GM18498 (cell line): ENCODE measurements at regions not wholly inside any gene's neighbourhood (a gene's known extent, or its start where the extent isn't known, plus 50 kb on each side); places are given as distances from the start of the nearest gene placed in this dataset.
A peak's percentile ranks its signal among the peaks of the same experiment; 100 is the strongest.

Source experiments
- ATAC-seq: cut with Tn5 transposase; IDR thresholded peaks from one replicate; pipeline ENCODE4 v1.9.1; 2021; ENCODE audit warnings: mild to moderate bottlenecking, moderate library complexity; ENCODE audit not compliant: unreplicated experiment

- ATAC-seq: no peak
Measured at GRCh38 chr13:91277013-91277676, 70.3 kb upstream of the MIR17HG start.

DNA sequence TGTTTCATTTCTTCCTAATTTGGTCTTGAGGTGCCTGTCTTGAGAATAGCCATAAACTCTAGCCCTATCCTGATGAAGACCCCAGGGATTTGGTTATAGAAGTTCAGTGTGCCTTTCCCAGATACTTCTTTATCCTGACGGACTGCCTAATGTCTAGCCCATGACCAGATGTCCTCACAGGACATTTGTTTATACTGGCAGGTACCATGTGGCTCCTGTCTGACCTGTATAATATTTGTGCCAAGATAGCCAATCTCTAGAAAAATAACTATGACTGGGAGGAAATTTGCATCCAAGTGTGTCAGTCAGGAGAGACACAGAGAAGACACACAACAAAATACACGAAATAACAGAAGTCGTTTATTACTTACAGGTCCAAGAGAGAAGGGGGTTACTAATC, 69.2 kb upstream of the MIR17HG start:
- no peak for ATAC-seq

DNA sequence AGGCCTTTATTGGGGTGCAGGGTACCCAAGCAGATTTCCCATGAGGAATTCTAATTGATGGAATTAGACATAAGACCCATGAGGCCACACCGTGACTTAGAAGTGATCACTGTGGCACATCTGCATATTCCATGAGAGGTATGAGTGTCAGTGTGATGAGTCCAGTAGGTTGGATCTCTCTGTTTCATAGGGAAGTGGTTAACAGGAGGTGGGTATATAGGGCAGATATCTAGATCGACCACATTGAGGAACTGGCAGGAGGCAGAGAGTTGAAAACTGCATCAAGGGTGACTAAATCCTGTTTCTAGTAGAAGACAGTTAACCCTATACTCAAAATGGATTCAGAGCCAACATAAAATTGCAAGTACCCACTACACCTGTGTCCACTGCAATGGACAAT, 68.6 kb upstream of the MIR17HG start:
- peak; percentile 64 for ATAC-seq

GRCh38 chr13:91280801-91281200, 66.7 kb upstream of the MIR17HG start:
- ATAC-seq: no peak

GRCh38 chr13:91284335-91284734, 63.2 kb upstream of the MIR17HG start:
- ATAC-seq: no peak

DNA sequence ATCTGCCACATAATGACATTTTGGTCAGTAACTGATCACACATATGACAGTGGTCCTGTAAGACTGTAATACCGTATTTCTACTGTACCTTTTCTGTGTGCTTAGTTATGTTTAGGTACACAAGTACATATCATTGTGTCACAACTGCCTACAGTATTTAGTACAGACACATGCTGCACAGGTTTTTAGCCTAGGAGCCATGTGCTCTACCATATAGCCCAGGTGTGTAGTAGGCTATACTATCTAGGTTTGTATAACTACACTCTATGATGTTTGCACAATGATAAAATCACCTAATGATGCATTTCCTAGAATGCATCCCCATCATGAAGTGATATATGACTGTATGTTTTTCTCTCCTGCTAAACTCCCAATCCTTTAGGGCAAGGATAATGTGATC, 61.2 kb upstream of the MIR17HG start:
- ATAC-seq: no peak

GRCh38 chr13:91291078-91291477, 56.4 kb upstream of the MIR17HG start:
- ATAC-seq: no peak

DNA sequence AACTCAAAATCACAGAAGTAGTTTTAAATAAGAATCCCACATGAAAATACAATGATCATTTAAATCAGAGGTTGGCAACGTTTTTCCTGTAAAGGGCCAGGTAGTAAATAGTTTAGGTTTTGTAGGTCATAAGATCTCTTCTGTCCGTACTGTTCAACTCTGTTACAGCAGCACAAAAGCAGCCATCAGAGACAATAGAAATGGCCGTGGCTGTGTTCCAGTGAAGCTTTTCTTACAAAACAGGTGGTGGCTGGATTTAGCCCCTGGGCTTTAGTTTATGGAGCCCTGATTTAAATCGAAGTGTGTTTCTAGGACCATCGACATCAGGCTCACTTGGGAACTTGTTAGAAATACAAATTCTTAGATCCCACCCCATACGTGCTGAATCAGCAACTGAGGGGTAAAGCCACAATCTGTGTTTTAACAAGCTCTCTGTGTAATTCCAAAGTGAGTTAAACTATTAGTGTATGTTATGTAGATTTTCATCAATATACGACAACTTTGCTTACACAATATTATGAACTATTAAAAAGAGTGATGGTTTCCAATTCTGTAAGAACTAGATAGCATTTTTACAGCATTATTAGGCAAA, 54.8 kb upstream of the MIR17HG start:
- no peak for ATAC-seq

DNA sequence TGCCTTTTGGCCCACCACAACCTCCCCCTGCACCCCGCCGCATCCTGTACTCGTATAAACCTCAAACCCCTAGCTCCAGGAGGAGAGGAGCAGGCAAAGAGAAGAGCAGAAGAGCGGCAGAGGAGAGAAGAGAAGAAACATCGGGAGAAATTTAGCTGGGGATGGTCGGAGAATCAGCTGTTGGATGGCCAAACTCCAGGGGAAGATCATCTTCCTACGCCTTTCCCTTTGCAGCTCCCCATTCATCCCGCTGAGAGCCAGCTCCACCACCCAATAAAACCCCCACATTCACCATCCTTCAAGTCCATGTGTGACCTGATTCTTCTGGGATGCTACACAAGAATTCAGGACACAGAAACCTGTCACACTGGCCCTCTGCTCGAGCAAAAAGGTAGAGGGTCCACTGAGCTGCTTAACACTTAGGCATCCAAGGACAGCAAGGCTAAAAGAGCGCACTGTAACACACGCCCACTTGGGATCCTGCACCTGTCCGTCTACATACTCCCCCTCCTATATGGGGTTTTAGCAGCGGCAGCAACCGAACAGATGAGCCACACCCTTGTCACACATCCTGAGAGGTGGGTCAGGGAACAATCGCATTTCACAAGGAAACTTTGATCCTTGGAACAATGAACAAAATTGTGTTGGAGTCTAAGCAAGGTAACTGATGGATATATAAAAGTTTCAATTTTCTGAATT, 51.6 kb upstream of the MIR17HG start:
- ATAC-seq: no peak

DNA sequence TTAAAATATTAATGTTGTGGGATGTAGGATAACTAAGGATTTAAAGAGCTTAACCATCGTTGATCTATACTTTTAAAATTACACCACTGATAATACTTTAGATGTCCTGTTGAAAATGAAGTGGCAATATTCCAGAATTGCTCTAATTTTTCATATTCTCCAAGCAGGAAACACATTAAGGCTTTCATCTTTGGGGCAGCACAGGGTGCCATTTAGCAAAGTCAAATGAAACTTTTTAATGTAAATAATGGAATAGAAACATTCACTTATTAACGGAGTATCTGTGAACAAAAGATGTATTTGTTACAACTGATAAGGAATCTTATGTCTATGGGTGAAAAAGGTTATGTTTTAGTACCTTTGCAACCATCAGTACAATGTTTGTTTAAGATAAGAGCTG, 50.0 kb upstream of the MIR17HG start:
- ATAC-seq: no peak
